SKM-1 treated with dmso at 0.1 percent for 144 hours (cell line): ENCODE measurements at regions not wholly inside any gene's neighbourhood (a gene's known extent, or its start where the extent isn't known, plus 50 kb on each side); places are given as distances from the start of the nearest gene placed in this dataset.

ENCODE experiments used
- DNase-seq: peaks from one replicate; lab custom pipeline; 2025; ENCODE audit not compliant: unreplicated experiment; lab: John Stamatoyannopoulos, UW

- no peak for DNase-seq
These were observed 286.6 kb upstream of the FLRT2 start for GRCh38 chr14:85243321-85243720.

GRCh38 chr14:85247071-85247470 lies 282.9 kb upstream of the FLRT2 start:
- DNase-seq = no peak

- DNase-seq = no peak
These were observed 280.9 kb upstream of the FLRT2 start for GRCh38 chr14:85248881-85249635.

- no peak for DNase-seq
These were observed 279.3 kb upstream of the FLRT2 start for GRCh38 chr14:85250414-85251189.

GRCh38 chr14:85252011-85252410 lies 277.9 kb upstream of the FLRT2 start:
- DNase-seq = no peak

GRCh38 chr14:85254711-85255110 lies 275.2 kb upstream of the FLRT2 start:
- DNase-seq = no peak

GRCh38 chr14:85257287-85257686 lies 272.7 kb upstream of the FLRT2 start:
- DNase-seq = no peak

- DNase-seq = no peak
These were observed 265.8 kb upstream of the FLRT2 start for GRCh38 chr14:85263916-85264675.

GRCh38 chr14:85273099-85273677 lies 256.8 kb upstream of the FLRT2 start:
- DNase-seq = no peak

- no peak for DNase-seq
These were observed 256.0 kb upstream of the FLRT2 start for GRCh38 chr14:85273952-85274351.

- no peak for DNase-seq
These were observed 253.6 kb upstream of the FLRT2 start for GRCh38 chr14:85276161-85276978.

- no peak for DNase-seq
These were observed 253.0 kb upstream of the FLRT2 start for GRCh38 chr14:85276979-85277228.

- no peak for DNase-seq
These were observed 250.5 kb upstream of the FLRT2 start for GRCh38 chr14:85279407-85279806.

- no peak for DNase-seq
These were observed 249.9 kb upstream of the FLRT2 start for GRCh38 chr14:85280074-85280473.

- DNase-seq = no peak
These were observed 248.0 kb upstream of the FLRT2 start for GRCh38 chr14:85281921-85282320.

- no peak for DNase-seq
These were observed 241.9 kb upstream of the FLRT2 start for GRCh38 chr14:85288041-85288440.

- no peak for DNase-seq
These were observed 238.2 kb upstream of the FLRT2 start for GRCh38 chr14:85291731-85292130.

- DNase-seq = no peak
These were observed 236.2 kb upstream of the FLRT2 start for GRCh38 chr14:85293612-85294234.

GRCh38 chr14:85295318-85295717 lies 234.6 kb upstream of the FLRT2 start:
- DNase-seq = no peak

- DNase-seq = no peak
These were observed 233.3 kb upstream of the FLRT2 start for GRCh38 chr14:85296456-85297210.
